ENCODE measurements at regions not wholly inside any gene's neighbourhood (a gene's known extent, or its start where the extent isn't known, plus 50 kb on each side); places are given as distances from the start of the nearest gene placed in this dataset.

DNA sequence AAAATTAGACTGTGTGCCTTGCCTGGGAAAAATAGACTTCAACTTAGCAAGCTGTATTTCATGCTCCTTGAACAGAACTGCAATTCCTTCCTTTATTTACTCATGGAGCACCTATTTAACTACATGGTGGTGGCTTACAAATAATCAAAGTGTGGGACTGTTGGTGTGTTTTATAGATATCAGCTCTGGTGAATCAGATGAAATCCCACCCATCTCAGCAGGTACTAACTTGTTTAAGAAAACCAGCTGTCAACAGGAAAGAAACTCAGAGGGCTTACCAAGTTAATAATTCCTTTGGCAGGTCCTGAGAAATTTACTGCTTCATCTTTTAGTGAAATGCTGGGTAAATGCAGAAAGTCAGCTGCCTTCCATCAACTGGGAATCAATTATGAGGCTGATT, 830.6 kb downstream of the SLC4A3 start:
- no peak for DNase-seq

DNA sequence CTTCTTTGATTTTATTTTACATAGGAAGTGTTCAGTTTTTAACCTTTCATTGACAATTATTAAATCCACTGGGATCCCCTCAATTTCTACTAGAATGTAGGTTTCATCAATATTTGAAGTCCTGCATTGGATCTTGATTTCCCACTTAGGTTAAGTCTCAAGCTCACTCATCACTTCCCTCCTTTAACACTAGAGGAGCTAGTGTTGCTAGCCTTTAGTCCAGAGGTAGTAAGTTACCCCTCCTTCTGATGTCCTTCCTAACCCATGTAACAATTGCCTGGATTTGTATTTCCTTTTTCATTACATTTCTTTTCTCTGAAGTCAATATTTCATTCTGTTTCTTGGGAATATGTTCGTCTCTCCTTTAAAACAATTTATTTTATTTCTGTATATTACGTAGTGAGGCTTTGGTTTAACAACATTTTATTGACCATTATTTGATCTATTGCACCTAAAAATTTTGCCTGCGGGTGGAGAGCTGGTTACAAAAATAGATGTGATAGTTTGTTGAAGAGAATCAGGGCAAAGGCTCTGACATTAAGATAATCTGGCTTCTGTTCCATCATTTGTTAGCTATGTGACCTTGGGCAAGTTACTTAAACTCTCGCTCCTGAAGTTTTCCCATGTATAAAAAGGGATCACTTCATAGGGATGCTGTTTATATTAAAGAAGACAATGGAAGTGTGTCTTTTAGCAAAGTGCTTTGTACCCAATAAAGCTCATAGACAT, 833.0 kb downstream of the SLC4A3 start:
- no peak for DNase-seq

DNA sequence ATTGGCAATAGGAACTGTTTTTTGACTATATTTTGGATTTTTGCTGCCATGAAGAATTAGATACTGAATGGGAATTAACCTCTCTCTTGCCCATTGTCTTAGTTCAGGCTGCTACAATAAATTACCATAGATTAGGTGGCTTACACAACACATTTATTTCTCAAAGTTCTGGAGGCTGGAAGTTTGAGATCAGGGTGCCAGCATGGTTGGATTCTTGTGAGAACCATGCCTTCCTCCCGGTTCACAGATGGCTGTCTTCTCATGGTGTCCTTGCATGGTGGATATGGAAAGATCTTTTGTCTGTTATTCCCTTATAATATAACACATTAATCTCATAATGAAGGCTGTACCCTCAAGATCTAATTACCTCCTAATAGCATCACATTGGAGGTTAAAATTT, 836.4 kb downstream of the SLC4A3 start:
- DNase-seq: no peak

DNA sequence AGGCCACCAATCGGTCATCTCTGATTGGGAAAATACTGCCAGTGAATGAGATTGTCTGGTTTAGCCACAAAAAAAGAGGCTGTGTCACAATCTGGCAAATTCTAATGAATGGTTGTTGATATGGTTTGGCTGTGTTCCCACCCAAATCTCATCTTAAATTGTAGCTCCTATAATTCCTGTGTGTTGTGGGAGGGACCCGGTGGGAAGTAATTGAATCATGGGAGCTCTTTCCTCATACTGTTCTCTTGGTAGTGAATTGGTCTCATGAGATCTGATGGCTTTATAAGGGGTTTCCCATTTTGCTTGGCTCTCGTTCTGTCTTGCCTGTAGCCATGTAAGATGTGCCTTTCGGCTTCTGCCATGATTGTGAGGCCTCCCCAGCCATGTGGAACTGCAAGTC, 838.3 kb downstream of the SLC4A3 start:
- DNase-seq: no peak

DNA sequence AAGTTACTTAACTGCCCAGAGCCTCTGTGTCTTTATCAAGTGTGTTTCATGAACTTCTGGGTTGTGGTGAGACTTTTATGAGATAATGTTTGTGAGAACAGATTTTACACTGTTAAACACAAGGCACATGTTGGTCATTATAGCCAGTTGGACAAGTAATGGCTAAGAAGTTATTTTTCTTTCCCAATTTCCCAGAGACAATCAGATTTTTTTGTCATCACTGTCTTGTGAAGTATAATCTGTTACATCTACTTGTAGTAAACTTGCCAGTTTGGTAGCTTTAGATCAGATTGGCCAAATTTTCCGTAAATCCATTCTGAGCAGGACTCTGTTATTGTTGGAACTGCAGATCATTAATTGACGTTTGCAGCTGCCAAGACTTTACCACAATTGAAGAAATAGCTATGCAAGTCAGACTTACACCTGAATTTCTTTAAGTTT, 838.8 kb downstream of the SLC4A3 start:
- DNase-seq: no peak

DNA sequence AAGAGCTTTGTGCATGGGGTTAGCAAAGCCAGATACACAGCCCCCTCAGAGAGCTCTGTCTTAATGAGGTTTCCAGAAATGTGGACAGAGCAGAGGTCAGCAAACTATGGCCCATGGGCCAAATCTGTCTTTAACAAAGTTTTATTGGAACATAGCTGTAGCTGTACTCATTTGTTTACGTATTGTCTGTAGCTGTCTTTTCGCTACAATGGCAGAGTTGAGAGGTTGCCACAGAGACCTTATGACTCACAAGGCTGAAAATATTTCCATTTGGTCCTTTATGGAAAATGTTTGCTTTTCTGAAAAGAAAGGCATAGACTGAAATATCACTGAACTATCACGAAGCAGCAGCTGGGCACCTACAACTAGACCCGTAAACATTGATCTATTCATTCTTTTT, 841.8 kb downstream of the SLC4A3 start:
- peak; percentile 39 for DNase-seq

DNA sequence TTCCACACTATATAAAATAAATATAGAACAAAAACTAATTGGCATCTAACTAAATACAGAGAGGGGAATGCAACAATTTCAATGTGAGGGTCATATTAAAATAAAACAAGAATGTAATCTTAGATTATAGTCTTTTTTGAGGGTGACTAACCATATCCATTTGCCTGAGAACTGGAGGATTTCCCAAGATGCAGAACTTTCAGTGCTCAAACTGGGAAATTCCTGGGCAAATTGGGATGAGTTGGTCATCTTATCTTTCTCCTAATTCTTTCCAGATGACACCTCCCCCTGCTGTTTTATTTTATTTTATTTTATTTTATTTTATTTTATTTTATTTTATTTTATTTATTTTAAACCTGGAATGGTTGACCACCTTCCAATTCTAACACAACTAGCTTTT, 846.2 kb downstream of the SLC4A3 start:
- DNase-seq: no peak

GRCh38 chr2:220476877-220477276, 849.4 kb downstream of the SLC4A3 start:
- no peak for DNase-seq

DNA sequence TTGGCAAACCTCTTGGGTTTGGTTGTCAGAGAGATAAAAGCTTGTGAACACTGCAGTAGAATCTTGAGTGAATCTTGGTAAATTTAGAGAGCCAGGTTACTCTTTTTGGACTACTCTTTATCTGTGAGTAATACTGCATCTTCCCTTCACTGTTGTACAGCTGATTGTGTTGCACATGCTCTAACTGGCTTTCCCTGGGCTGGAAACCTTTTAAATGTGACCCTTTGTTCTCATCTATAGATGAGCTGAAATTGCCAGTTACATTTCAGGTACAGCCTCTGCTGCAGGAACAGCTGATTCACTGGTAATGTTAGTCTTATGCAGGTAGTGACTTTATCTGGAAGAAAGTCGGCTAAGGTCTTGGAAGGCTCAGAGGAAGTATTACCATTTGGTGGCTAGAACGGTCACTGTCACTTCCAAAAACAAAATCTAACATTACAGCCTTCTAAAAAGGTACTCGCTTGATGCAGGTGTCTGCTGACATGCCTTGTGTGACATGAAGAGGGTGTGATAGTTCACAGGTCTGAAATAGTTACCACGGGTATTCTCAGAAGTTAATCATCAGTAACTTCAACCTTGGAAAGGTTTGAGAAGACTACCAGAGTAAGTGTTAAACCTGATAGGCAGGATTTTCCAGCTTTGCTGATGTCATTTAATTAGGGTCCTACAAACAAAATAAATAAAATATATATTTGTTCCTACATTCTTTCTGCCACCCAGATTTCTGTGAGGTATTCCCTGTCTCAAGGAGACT, 851.1 kb downstream of the SLC4A3 start:
- no peak for DNase-seq

- DNase-seq: no peak
These were observed 855.3 kb downstream of the SLC4A3 start for GRCh38 chr2:220482716-220483115.

GRCh38 chr2:220489121-220489520, 861.7 kb downstream of the SLC4A3 start:
- no peak for DNase-seq

GRCh38 chr2:220491670-220492069, 864.2 kb downstream of the SLC4A3 start:
- no peak for DNase-seq

GRCh38 chr2:220493871-220494525, 866.6 kb downstream of the SLC4A3 start:
- no peak for DNase-seq

- DNase-seq: no peak
These were observed 869.1 kb downstream of the SLC4A3 start for GRCh38 chr2:220496513-220496912.

DNA sequence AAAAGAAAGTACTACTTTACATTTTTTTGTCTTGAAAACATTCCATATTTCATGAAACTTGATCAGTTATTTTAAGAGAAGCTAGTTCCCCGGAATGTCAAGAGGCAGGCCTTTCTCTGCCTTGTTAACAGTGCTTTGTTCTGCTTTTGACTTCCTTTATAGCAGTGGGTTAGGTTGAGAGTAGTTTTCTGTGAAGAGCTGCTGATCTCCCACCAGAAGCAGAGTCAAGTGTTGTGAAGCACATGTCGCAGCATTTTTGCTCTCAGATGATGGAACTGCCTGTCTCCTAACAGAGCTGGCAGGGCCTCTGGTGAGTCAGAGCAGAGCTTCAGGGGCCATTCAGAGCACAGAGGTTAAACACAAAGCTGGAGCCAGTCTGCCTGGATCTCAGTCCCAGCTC, 871.8 kb downstream of the SLC4A3 start:
- no peak for DNase-seq

- no peak for DNase-seq
These were observed 875.1 kb downstream of the SLC4A3 start for GRCh38 chr2:220502539-220502938.

DNA sequence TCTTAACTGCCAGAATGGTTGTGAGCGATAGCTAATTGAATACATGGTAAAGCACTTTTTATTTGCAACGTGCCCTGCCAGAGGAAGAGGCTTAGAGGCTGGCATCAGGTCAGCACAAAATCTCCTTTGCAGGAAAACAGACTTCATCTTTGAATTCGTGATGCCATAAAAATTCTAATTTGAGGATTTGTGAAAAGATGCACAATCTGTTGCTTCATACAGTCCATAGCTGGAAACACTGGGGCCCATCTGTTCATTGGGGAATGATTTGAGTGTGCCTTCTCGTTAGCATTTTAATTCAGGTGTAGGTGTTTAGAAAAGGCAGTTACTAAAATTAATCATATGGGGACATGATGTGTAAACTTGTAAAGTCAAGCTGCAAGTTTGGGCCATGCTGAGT, 876.0 kb downstream of the SLC4A3 start:
- no peak for DNase-seq

DNA sequence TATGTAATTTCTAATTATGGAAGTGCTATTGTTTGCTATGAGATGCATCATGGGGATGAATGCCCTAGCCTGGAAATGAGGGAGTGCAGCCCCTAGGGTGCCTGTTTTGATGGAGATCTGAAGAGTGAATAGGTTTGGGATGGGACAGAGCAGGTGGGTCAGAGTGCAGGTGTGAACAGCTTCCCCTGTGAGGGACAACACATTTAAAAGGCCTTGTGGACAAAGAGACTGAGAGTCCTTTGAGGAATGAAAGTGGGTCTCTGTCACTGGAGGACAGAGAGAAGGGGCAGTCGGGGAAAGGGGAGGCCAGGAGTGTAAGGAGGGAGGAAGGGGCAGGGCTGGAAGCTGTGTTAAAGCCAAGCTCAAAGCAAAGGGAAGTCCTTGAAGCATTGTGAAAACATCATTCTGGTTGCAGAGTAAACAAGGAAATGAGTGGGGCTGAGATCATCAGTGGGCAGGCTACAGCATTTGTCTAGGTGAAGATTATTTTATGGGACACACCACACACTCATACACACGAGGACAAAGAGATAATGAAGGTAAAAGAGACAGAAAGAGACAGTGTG, 877.6 kb downstream of the SLC4A3 start:
- DNase-seq: peak; percentile 76

GRCh38 chr2:220506466-220506865, 879.0 kb downstream of the SLC4A3 start:
- DNase-seq: no peak

DNA sequence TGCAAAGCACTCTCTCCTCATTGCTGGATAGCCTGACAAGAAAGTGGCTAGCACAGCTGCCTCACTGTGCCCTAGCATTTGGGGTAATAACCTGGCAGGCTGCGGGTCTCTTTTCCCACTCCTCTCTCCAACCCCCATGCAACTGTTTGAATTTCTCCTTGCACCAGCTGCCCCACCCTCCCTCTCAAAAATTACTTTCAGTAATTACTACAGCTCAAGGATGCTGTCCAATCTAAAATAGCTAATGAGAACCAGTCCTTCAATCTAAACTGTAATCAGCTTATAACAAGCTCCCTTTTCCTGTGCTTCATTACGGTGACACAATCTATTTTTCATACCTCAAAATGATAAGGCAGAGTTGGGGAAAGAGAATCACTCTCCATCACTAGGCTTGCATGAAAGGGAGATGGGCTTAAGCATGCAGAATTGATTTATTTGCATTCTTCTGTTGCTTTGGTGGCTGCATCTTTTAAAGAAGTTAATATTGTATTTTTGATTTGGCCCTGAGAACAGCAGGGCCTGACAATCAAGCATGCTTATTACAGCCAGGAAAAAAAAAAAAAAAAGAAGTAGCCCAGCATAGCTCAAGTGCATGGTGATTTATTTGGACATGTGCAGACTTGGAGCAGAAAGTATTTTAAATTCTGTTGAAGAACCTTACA, 881.8 kb downstream of the SLC4A3 start:
- DNase-seq: no peak

- no peak for DNase-seq
These were observed 882.5 kb downstream of the SLC4A3 start for GRCh38 chr2:220509966-220510365.

GRCh38 chr2:220510668-220511067, 883.2 kb downstream of the SLC4A3 start:
- DNase-seq: no peak

GRCh38 chr2:220512419-220512818, 885.0 kb downstream of the SLC4A3 start:
- no peak for DNase-seq
